A549 (cell line): ENCODE measurements at regions not wholly inside any gene's neighbourhood (a gene's known extent, or its start where the extent isn't known, plus 50 kb on each side); places are given as distances from the start of the nearest gene placed in this dataset.

ENCODE experiments used
- ATAC-seq, 2 experiments: fragments of 200-7000 bp in 1 of 2; fragments of >200 bp in 1 of 2; cut with Nextera tagmentation in 1 of 2; cut with Tn5 transposase in 1 of 2; 3 replicates each; pipeline versions ENCODE4 v1.8.0 to v1.9.1; 2018 to 2020; ENCODE audit warnings: mild to moderate bottlenecking in 1 of 2, moderate library complexity in 1 of 2
- CTCF ChIA-PET: fragments of 300-600 bp; sonication (Branson Sonifier 250); formaldehyde crosslinking; extraction: SDS; loops from one replicate; lab custom pipeline; 2021; ENCODE audit warnings: antibody characterized with exemption, inconsistent platforms; lab: Yijun Ruan, JAX
- POLR2A ChIA-PET: fragments of 350-600 bp; formaldehyde crosslinking; extraction: SDS; loops from one replicate; lab custom pipeline; 2021; ENCODE audit warnings: antibody characterized with exemption, inconsistent platforms; lab: Yijun Ruan, JAX
- DNase-seq, 2 experiments: peaks; one replicate each; pipeline versions ENCODE4 v3.0.0 to v3.0.0-alpha.2; 2011 to 2016; ENCODE audit warnings: low read depth in 1 of 2, low spot score in 1 of 2
- FAIRE-seq: peaks from 2 replicates; lab custom pipeline; 2011; peaks lifted over from hg19 to GRCh38; lab: Jason Lieb, UNC
- H3K27ac ChIP-seq, 2 experiments: fragments of >200 bp; sonication (Bioruptor Twin); formaldehyde crosslinking; 3 replicates each; pipeline ENCODE4 v1.5.1; 2016 to 2017
- H3K4me1 ChIP-seq: fragments of >200 bp; sonication (Bioruptor Twin); formaldehyde crosslinking; 3 replicates; pipeline ENCODE4 v1.6.1; 2016
- H3K4me2 ChIP-seq: fragments of >200 bp; sonication (Bioruptor Twin); formaldehyde crosslinking; 3 replicates; pipeline ENCODE4 v1.6.1; 2016
- H3K4me3 ChIP-seq: fragments of >200 bp; sonication (Bioruptor Twin); formaldehyde crosslinking; 3 replicates; pipeline ENCODE4 v1.5.1; 2016
- H3K9me3 ChIP-seq: fragments of >200 bp; sonication (Bioruptor Twin); formaldehyde crosslinking; 3 replicates; pipeline ENCODE4 v1.6.1; 2016
- CBX8 ChIP-seq: fragments of 200-600 bp; sonication (generic); IDR thresholded peaks from 2 replicates; pipeline ENCODE4 v1.6.1; 2016
- CEBPB ChIP-seq, 2 experiments: fragments of >200 bp in 1 of 2; sonication (Bioruptor Twin) in 1 of 2; formaldehyde crosslinking in 1 of 2; IDR thresholded peaks; 2 replicates each; pipeline ENCODE4 v1.6.1; 2012 to 2016
- CHD2 ChIP-seq: fragments of 150-350 bp; IDR thresholded peaks from 2 replicates; pipeline ENCODE4 v1.6.1; 2014; ENCODE audit warnings: low read length; ENCODE audit not compliant: partially characterized antibody
- EHF ChIP-seq: fragments of 250-450 bp; sonication (Bioruptor Pico); IDR thresholded peaks from 2 replicates; pipeline ENCODE4 v1.5.0; 2020; ENCODE audit warnings: mild to moderate bottlenecking
- ESRRA ChIP-seq: fragments of 150-350 bp; IDR thresholded peaks from 2 replicates; pipeline ENCODE4 v1.6.1; 2014; ENCODE audit warnings: mild to moderate bottlenecking, low read length, borderline replicate concordance
- FOSB ChIP-seq: fragments of 250-450 bp; sonication (Bioruptor Pico); IDR thresholded peaks from 2 replicates; pipeline ENCODE4 v1.5.0; 2020; ENCODE audit warnings: mild to moderate bottlenecking, moderate library complexity
- FOSL2 ChIP-seq, 2 experiments: fragments of 450-650 bp in 1 of 2; fragments of >200 bp in 1 of 2; sonication (Bioruptor Twin) in 1 of 2; formaldehyde crosslinking; IDR thresholded peaks; 2 replicates each; pipeline versions ENCODE4 v1.5.0 to v1.6.1; 2016 to 2020; ENCODE audit warnings: mild to moderate bottlenecking in 1 of 2, moderate library complexity in 1 of 2
- GATA3 ChIP-seq: IDR thresholded peaks from 2 replicates; pipeline ENCODE4 v1.6.1; 2012; ENCODE audit warnings: borderline replicate concordance
- HDAC2 ChIP-seq: fragments of 200-600 bp; sonication (generic); IDR thresholded peaks from 2 replicates; pipeline ENCODE4 v1.6.1; 2016
- KDM1A ChIP-seq: fragments of 200-600 bp; sonication (generic); IDR thresholded peaks from 2 replicates; pipeline ENCODE4 v1.6.1; 2016; ENCODE audit warnings: low read depth, mild to moderate bottlenecking
- MYC ChIP-seq: IDR thresholded peaks from 2 replicates; pipeline ENCODE4 v1.6.1; 2012; ENCODE audit warnings: mild to moderate bottlenecking, inconsistent platforms, low read length, improper control_type of control experiment, borderline replicate concordance
- NPAS2 ChIP-seq: fragments of 250-450 bp; sonication (Bioruptor Pico); IDR thresholded peaks from 2 replicates; pipeline ENCODE4 v1.8.0; 2022; ENCODE audit warnings: mild to moderate bottlenecking, moderate library complexity, borderline replicate concordance
- PHF8 ChIP-seq: fragments of 200-600 bp; sonication (generic); IDR thresholded peaks from 2 replicates; pipeline ENCODE4 v1.6.1; 2016; ENCODE audit warnings: low read depth, mild to moderate bottlenecking, antibody characterized with exemption, moderate library complexity, borderline replicate concordance
- POLR2A ChIP-seq: IDR thresholded peaks from 2 replicates; pipeline ENCODE4 v1.6.1; 2012; ENCODE audit warnings: mild to moderate bottlenecking, low read length
- POLR2AphosphoS2 ChIP-seq: conservative IDR thresholded peaks from 2 replicates; pipeline ENCODE4 v1.6.1; 2012; ENCODE audit warnings: low read length, improper control_type of control experiment, inconsistent platforms
- RNF2 ChIP-seq: fragments of 200-600 bp; sonication (generic); IDR thresholded peaks from 2 replicates; pipeline ENCODE4 v1.6.1; 2016; ENCODE audit warnings: low read depth, mild to moderate bottlenecking, antibody characterized with exemption, moderate library complexity, borderline replicate concordance
- SMC3 ChIP-seq: fragments of >200 bp; sonication (Bioruptor Twin); formaldehyde crosslinking; IDR thresholded peaks from 3 replicates; pipeline ENCODE4 v1.6.1; 2018; ENCODE audit warnings: inconsistent platforms
- TFCP2L1 ChIP-seq: fragments of 250-450 bp; sonication (Bioruptor Pico); IDR thresholded peaks from 2 replicates; pipeline ENCODE4 v1.5.0; 2021; ENCODE audit warnings: mild to moderate bottlenecking
- ZFP36 ChIP-seq: fragments of 450-650 bp; IDR thresholded peaks from 2 replicates; pipeline ENCODE4 v1.6.1; 2014; ENCODE audit warnings: borderline replicate concordance; ENCODE audit not compliant: partially characterized antibody
- ZNF302 ChIP-seq: fragments of 250-450 bp; sonication (Bioruptor Pico); IDR thresholded peaks from 2 replicates; pipeline ENCODE4 v1.9.0; 2021; ENCODE audit warnings: inconsistent platforms, mild to moderate bottlenecking, moderate library complexity
- ZSCAN20 ChIP-seq: fragments of 250-450 bp; sonication (Bioruptor Pico); IDR thresholded peaks from 2 replicates; pipeline ENCODE4 v1.8.0; 2022; ENCODE audit warnings: mild to moderate bottlenecking, moderate library complexity
- WGBS: methylation state at CpG from one replicate; pipeline ENCODE4 v1.1.6; 2017; ENCODE audit errors: missing lambda C conversion rate; 5-methylcytosine and 5-hydroxymethylcytosine counted together
- TF ChIP-seq, protein P1 (sequence below): fragments of 250-450 bp; sonication (Bioruptor Pico); IDR thresholded peaks from 2 replicates; pipeline ENCODE4 v1.5.0; 2020; ENCODE audit warnings: low read depth, mild to moderate bottlenecking, moderate library complexity
- TF ChIP-seq, protein P2 (sequence below): fragments of 250-450 bp; sonication (Bioruptor Pico); IDR thresholded peaks from 2 replicates; pipeline ENCODE4 v1.5.0; 2021; ENCODE audit warnings: mild to moderate bottlenecking, moderate library complexity, borderline replicate concordance
- TF ChIP-seq, protein P3 (sequence below): fragments of 150-350 bp; IDR thresholded peaks from 2 replicates; pipeline ENCODE4 v1.6.1; 2014; ENCODE audit warnings: low read depth, mild to moderate bottlenecking, low read length
- TF ChIP-seq, protein P4 (sequence below): fragments of >200 bp; sonication (Bioruptor Twin); formaldehyde crosslinking; IDR thresholded peaks from 3 replicates; pipeline ENCODE4 v1.5.1; 2016
- TF ChIP-seq, protein P5 (sequence below): fragments of >200 bp; sonication (Bioruptor Twin); formaldehyde crosslinking; IDR thresholded peaks from 3 replicates; pipeline ENCODE4 v1.6.1; 2016

DNA sequence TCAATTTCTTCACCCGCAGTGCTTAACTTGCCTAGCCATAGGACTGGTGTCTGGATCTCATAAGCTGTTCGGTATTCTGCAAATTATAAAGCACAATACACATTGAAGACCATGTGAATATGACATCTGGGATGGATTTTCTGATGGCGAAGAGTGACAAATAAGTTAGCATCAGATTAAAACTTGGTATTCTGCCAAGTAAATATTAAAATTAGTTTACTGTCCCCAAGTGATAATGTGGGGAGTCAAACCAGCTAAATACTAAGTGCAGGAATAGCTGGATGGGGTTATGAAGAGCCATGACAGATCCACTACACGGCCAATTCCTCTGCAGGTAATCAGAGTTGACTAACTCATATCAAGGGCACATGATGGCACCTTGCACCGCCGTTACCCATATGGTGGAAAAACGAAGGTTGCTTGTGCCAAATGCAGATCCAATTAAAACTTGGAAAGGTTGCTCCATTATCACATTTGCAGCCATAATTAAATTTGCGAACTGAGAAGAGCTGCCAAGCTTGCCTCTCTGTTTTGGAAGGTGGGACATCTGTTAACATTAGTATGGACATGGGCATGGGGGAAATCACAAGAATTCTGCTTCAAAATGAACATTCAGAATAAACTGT, 114.9 kb upstream of the TOM1L1 start:
- Histone ChIP-seq H3K4me2 (no peak overlapping the region), H3K4me1 (no peaks in the 10 kb centered on the region; the same call in 2 of the 3 replicates), H3K9me3 (no peaks in the 10 kb centered on the region), H3K4me3 (no peak overlapping the region), H3K27ac (no peak overlapping the region)
- TF ChIP-seq CBX8 (no peak), POLR2AphosphoS2 (no peak), GATA3 (no peak), HDAC2 (no peak), ZSCAN20 (CRISPR knock-in tag) (no peak), ZFP36 (no peak), TFCP2L1 (CRISPR knock-in tag) (no peak), FOSL2 (IDR thresholded peaks at IDR 0.05) (no peak), FOSL2 (CRISPR knock-in tag; IDR thresholded peaks at IDR 0.05) (no peak), SMC3 (no peak), ESRRA (no peak), CHD2 (no peak), PHF8 (no peak), FOSB (CRISPR knock-in tag) (no peak)
- TF ChIP-seq, protein P1, sequence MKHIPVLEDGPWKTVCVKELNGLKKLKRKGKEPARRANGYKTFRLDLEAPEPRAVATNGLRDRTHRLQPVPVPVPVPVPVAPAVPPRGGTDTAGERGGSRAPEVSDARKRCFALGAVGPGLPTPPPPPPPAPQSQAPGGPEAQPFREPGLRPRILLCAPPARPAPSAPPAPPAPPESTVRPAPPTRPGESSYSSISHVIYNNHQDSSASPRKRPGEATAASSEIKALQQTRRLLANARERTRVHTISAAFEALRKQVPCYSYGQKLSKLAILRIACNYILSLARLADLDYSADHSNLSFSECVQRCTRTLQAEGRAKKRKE (CRISPR knock-in tag) = no peak
- TF ChIP-seq, protein P2, sequence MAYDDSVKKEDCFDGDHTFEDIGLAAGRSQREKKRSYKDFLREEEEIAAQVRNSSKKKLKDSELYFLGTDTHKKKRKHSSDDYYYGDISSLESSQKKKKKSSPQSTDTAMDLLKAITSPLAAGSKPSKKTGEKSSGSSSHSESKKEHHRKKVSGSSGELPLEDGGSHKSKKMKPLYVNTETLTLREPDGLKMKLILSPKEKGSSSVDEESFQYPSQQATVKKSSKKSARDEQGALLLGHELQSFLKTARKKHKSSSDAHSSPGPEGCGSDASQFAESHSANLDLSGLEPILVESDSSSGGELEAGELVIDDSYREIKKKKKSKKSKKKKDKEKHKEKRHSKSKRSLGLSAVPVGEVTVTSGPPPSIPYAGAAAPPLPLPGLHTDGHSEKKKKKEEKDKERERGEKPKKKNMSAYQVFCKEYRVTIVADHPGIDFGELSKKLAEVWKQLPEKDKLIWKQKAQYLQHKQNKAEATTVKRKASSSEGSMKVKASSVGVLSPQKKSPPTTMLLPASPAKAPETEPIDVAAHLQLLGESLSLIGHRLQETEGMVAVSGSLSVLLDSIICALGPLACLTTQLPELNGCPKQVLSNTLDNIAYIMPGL (CRISPR knock-in tag) = no peak
- DNase-seq (no peak), FAIRE-seq (no peak), ATAC-seq (no peak)
- POLR2A ChIA-PET = no interaction called here
- 42% methylated on average over 8 of the region's 8 CpGs for WGBS
- CTCF ChIA-PET = interaction anchor here (0.7 to 0.9 kb wide), 2 partner anchors 25 to 52 kb away, joined by 3 read pairs; no protein-coding TSS in a partner anchor

DNA sequence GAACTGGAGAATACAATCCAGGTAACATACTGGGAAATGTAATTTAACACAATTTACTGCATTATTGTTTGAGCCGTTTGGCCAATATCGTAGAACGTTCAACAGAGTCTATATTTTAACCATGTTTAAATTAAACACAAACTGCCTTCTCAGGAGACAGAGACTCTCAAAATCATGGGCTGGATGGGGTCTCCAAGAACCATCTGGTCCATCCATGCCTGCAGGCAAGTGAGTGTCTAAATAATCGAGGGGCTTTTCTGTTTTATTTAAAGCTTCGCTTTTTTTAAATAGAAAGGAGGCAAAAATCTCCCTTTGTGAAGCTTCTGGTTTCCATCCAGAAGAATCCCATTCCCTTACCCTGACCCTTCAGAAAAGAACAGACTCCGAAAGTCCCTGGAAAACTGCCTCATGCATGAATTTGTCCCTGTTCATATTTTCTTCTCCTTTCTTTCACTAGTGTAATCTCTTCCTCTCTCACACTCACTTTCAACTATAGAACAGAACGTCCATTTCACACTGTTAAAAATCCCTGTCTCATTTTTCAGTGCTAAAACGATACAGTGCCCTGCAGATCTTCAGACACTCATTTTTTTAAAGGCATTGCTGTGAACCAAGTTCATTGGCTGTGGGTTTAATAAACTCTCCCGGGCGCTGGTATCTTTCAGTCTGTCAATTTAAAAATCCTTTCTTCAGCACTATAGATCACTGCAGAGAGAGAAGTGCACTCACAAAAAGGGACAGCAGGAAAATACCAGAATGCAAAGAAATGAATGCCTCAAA, 111.4 kb upstream of the TOM1L1 start:
- no peak overlapping the region for H3K4me3 ChIP-seq
- H3K4me1 ChIP-seq = no peaks in the 10 kb centered on the region
- H3K27ac ChIP-seq = no peak overlapping the region
- no peak for FAIRE-seq
- no peak for ATAC-seq
- ChIA-PET CTCF (no interaction called here), POLR2A (no interaction called here)
- WGBS = 30% methylated on average over 10 of the region's 10 CpGs
- H3K4me2 ChIP-seq = no peak overlapping the region
- H3K9me3 ChIP-seq = no peaks in the 10 kb centered on the region
- no peak for DNase-seq
- TF ChIP-seq KDM1A (no peak), NPAS2 (CRISPR knock-in tag) (no peak), RNF2 (no peak), EHF (CRISPR knock-in tag) (no peak), POLR2A (no peak), CEBPB (IDR thresholded peaks at IDR 0.05) (no peak), FOSB (CRISPR knock-in tag) (no peak), SMC3 (no peak), PHF8 (no peak), MYC (no peak), ZFP36 (no peak), ZNF302 (CRISPR knock-in tag) (no peak)
- TF ChIP-seq, protein P3, sequence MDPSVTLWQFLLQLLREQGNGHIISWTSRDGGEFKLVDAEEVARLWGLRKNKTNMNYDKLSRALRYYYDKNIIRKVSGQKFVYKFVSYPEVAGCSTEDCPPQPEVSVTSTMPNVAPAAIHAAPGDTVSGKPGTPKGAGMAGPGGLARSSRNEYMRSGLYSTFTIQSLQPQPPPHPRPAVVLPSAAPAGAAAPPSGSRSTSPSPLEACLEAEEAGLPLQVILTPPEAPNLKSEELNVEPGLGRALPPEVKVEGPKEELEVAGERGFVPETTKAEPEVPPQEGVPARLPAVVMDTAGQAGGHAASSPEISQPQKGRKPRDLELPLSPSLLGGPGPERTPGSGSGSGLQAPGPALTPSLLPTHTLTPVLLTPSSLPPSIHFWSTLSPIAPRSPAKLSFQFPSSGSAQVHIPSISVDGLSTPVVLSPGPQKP = no peak
- TF ChIP-seq, protein P4, sequence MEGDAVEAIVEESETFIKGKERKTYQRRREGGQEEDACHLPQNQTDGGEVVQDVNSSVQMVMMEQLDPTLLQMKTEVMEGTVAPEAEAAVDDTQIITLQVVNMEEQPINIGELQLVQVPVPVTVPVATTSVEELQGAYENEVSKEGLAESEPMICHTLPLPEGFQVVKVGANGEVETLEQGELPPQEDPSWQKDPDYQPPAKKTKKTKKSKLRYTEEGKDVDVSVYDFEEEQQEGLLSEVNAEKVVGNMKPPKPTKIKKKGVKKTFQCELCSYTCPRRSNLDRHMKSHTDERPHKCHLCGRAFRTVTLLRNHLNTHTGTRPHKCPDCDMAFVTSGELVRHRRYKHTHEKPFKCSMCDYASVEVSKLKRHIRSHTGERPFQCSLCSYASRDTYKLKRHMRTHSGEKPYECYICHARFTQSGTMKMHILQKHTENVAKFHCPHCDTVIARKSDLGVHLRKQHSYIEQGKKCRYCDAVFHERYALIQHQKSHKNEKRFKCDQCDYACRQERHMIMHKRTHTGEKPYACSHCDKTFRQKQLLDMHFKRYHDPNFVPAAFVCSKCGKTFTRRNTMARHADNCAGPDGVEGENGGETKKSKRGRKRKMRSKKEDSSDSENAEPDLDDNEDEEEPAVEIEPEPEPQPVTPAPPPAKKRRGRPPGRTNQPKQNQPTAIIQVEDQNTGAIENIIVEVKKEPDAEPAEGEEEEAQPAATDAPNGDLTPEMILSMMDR = no peak
- TF ChIP-seq, protein P2 (CRISPR knock-in tag) = no peak
- TF ChIP-seq, protein P5, sequence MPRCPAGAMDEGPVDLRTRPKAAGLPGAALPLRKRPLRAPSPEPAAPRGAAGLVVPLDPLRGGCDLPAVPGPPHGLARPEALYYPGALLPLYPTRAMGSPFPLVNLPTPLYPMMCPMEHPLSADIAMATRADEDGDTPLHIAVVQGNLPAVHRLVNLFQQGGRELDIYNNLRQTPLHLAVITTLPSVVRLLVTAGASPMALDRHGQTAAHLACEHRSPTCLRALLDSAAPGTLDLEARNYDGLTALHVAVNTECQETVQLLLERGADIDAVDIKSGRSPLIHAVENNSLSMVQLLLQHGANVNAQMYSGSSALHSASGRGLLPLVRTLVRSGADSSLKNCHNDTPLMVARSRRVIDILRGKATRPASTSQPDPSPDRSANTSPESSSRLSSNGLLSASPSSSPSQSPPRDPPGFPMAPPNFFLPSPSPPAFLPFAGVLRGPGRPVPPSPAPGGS = no peak
